Natural killer cell (primary cell): ENCODE measurements at regions not wholly inside any gene's neighbourhood (a gene's known extent, or its start where the extent isn't known, plus 50 kb on each side); places are given as distances from the start of the nearest gene placed in this dataset.

Source experiments
- ATAC-seq, 3 donors: fragments of 150-1000 bp in 2 of 3; fragments of 200-7000 bp in 1 of 3; cut with Tn5 transposase; 1 replicate in 1 of 3; 2 replicates in 2 of 3; pipeline ENCODE4 v1.10.0; 2021; ENCODE audit warnings: mild to moderate bottlenecking in 2 of 3, moderate library complexity in 2 of 3
- DNase-seq, 2 donors: peaks; one replicate each; pipeline versions ENCODE4 v3.0.0 to v3.0.0-alpha.2; 2013 to 2021; ENCODE audit warnings: mixed read lengths in 1 of 2
- H3K27ac ChIP-seq: one replicate; pipeline ENCODE4 v1.5.1; 2013; ENCODE audit warnings: mild to moderate bottlenecking, low read length
- H3K27me3 ChIP-seq: one replicate; pipeline ENCODE4 v1.6.1; 2013; ENCODE audit warnings: low read length; ENCODE audit not compliant: control insufficient read depth, insufficient read depth
- H3K36me3 ChIP-seq: one replicate; pipeline ENCODE4 v1.6.1; 2013; ENCODE audit warnings: low read length; ENCODE audit not compliant: control insufficient read depth, insufficient read depth
- H3K4me1 ChIP-seq: one replicate; pipeline ENCODE4 v1.6.1; 2013; ENCODE audit warnings: low read length; ENCODE audit not compliant: control insufficient read depth, insufficient read depth
- H3K4me3 ChIP-seq: one replicate; pipeline ENCODE4 v1.5.1; 2013; ENCODE audit warnings: low read length
- H3K9me3 ChIP-seq: one replicate; pipeline ENCODE4 v1.6.1; 2013; ENCODE audit warnings: low read length; ENCODE audit not compliant: control insufficient read depth, insufficient read depth
- H3K27ac Mint-ChIP-seq, 2 donors: one replicate each; pipeline ENCODE4 v1.8.0; 2022; ENCODE audit warnings: mild to moderate bottlenecking in 2 of 2, mixed read lengths in 2 of 2, moderate library complexity in 1 of 2
- H3K27me3 Mint-ChIP-seq, 2 donors: one replicate each; pipeline ENCODE4 v1.8.0; 2022; ENCODE audit warnings: low read depth in 2 of 2, mixed read lengths in 2 of 2
- H3K36me3 Mint-ChIP-seq: one replicate; pipeline ENCODE4 v1.8.0; 2022; ENCODE audit warnings: mixed read lengths
- H3K4me1 Mint-ChIP-seq, 2 donors: one replicate each; pipeline ENCODE4 v1.8.0; 2022; ENCODE audit warnings: mixed read lengths in 2 of 2
- H3K4me3 Mint-ChIP-seq: one replicate; pipeline ENCODE4 v1.8.0; 2022; ENCODE audit warnings: mild to moderate bottlenecking, moderate library complexity, mixed read lengths
- H3K9me3 Mint-ChIP-seq, 2 donors: one replicate each; pipeline ENCODE4 v1.8.0; 2022; ENCODE audit warnings: mixed read lengths in 2 of 2
- WGBS: methylation state at CpG from one replicate; pipeline ENCODE4 v1.1.7; 2013; ENCODE audit warnings: missing lambda C conversion rate; ENCODE audit not compliant: insufficient coverage; 5-methylcytosine and 5-hydroxymethylcytosine counted together
- intact Hi-C: fragments of 100-400 bp; cut with micrococcal nuclease; formaldehyde crosslinking; loops from one replicate; pipeline ENCODE4 v1.14.2; 2022
- TF ChIP-seq, protein P1 (sequence below): fragments of 200-600 bp; IDR thresholded peaks from one replicate; pipeline ENCODE4 v1.8.0; 2022; ENCODE audit warnings: antibody characterized with exemption

DNA sequence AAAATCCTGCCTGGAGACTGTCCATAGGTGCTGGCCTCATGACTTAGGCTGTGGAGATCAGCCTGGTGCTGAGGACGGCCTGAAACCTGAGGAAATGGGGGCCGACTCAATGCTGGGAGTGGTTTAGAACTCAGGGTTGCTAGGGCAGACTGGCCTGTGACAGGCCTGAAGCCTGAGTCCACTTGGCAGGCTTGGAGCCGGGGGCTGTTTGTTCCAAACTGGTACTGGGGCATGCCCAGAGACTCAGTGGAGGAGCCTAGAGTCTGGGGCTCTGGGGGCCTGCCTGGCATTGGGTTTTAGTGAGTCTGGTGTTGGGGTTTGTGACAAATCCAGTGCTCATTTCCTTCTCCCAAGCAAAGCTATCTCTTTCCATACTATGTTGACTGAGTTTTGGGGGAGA lies 489.7 kb upstream of the CNKSR2 start:
- intact Hi-C loops = no loop called here
- H3K36me3 Mint-ChIP-seq = no peaks in the 10 kb centered on the region
- WGBS = 83% methylated on average over 3 of the region's 3 CpGs

DNA sequence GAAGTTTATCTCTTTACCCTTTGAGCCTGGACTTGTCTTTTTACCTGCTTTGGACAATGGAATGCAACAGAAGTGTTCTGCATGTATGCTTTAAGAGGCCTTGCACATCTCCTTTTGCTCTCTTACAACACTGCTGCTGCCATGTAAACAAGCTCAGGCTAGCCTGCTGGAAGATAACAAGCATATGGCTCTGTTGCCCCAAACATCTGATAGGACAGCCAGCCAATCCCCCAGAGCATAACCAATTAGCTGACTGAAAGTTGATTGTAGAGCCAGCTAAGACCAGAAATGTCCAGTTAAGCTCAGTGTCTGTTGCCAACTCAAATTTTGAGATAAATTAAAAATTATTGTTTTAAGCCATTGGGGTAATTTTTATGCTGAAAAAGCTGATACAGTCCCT lies 510.6 kb upstream of the CNKSR2 start:
- no peak for ATAC-seq
- TF ChIP-seq, protein P1, sequence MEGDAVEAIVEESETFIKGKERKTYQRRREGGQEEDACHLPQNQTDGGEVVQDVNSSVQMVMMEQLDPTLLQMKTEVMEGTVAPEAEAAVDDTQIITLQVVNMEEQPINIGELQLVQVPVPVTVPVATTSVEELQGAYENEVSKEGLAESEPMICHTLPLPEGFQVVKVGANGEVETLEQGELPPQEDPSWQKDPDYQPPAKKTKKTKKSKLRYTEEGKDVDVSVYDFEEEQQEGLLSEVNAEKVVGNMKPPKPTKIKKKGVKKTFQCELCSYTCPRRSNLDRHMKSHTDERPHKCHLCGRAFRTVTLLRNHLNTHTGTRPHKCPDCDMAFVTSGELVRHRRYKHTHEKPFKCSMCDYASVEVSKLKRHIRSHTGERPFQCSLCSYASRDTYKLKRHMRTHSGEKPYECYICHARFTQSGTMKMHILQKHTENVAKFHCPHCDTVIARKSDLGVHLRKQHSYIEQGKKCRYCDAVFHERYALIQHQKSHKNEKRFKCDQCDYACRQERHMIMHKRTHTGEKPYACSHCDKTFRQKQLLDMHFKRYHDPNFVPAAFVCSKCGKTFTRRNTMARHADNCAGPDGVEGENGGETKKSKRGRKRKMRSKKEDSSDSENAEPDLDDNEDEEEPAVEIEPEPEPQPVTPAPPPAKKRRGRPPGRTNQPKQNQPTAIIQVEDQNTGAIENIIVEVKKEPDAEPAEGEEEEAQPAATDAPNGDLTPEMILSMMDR = no peak
- Mint-ChIP-seq H3K27me3 (no peaks in the 10 kb centered on the region), H3K4me1 (no peaks in the 10 kb centered on the region), H3K36me3 (no peaks in the 10 kb centered on the region), H3K27ac (no peak overlapping the region), H3K9me3 (peaks cover 3 to 7% of the 10 kb centered on the region in 2 donors), H3K4me3 (no peak overlapping the region)
- Histone ChIP-seq H3K27me3 (no peaks in the 10 kb centered on the region), H3K27ac (no peak overlapping the region), H3K9me3 (no peaks in the 10 kb centered on the region), H3K4me1 (no peaks in the 10 kb centered on the region), H3K4me3 (no peak overlapping the region), H3K36me3 (no peaks in the 10 kb centered on the region)
- DNase-seq = no peak
- intact Hi-C loops = no loop called here

More for the DNA sequence above, 489.7 kb upstream of the CNKSR2 start:
- H3K9me3 ChIP-seq = no peaks in the 10 kb centered on the region
- no peaks in the 10 kb centered on the region for H3K4me1 ChIP-seq
- no peak overlapping the region for H3K27ac ChIP-seq
- TF ChIP-seq, protein P1 = no peak
- Mint-ChIP-seq H3K4me1 (no peaks in the 10 kb centered on the region), H3K27ac (no peak overlapping the region), H3K4me3 (no peak overlapping the region), H3K27me3 (no peaks in the 10 kb centered on the region), H3K9me3 (peaks cover 5% of the 10 kb centered on the region in 2 donors)
- H3K4me3 ChIP-seq = no peak overlapping the region
- H3K27me3 ChIP-seq = no peaks in the 10 kb centered on the region
- H3K36me3 ChIP-seq = no peaks in the 10 kb centered on the region
- DNase-seq (no peak), ATAC-seq (no peak)

DNA sequence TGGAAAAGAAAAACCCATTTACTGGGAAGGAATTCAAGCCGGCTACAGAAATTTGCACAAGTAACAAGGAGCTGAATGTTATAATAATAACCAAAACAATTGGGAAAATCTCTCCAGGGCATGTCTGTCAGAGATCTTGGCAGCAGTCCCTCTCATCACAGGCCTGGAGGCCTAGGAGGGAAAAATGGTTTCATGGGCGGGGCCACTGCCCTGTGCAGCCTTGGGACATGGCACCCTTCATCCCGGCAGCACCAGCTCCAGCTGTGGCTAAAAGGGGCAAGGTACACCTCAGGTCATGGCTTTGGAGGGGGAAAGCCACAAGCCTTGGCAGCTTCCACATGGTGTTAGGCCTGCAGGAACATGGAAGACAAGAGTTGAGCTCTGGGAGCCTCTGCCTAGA lies 513.1 kb upstream of the CNKSR2 start:
- Mint-ChIP-seq H3K9me3 (peaks cover 3 to 7% of the 10 kb centered on the region in 2 donors), H3K27me3 (no peaks in the 10 kb centered on the region), H3K27ac (no peak overlapping the region), H3K36me3 (no peaks in the 10 kb centered on the region), H3K4me1 (no peaks in the 10 kb centered on the region), H3K4me3 (no peak overlapping the region)
- no peak overlapping the region for H3K27ac ChIP-seq
- ATAC-seq = no peak
- DNase-seq = no peak
- 76% methylated on average over 2 of the region's 3 CpGs for WGBS
- intact Hi-C loops = no loop called here
- no peak overlapping the region for H3K4me3 ChIP-seq
- H3K36me3 ChIP-seq = no peaks in the 10 kb centered on the region
- TF ChIP-seq, protein P1 = no peak
- no peaks in the 10 kb centered on the region for H3K4me1 ChIP-seq
- H3K27me3 ChIP-seq = no peaks in the 10 kb centered on the region
- H3K9me3 ChIP-seq = no peaks in the 10 kb centered on the region

- TF ChIP-seq, protein P1 = no peak
- Mint-ChIP-seq H3K4me3 (no peak overlapping the region), H3K9me3 (peaks cover 5% of the 10 kb centered on the region in 2 donors), H3K36me3 (no peaks in the 10 kb centered on the region), H3K27ac (no peak overlapping the region), H3K4me1 (no peaks in the 10 kb centered on the region), H3K27me3 (no peaks in the 10 kb centered on the region)
- no peak for ATAC-seq
- H3K4me3 ChIP-seq = no peak overlapping the region
- no peaks in the 10 kb centered on the region for H3K36me3 ChIP-seq
- intact Hi-C loops = no loop called here
- H3K9me3 ChIP-seq = no peaks in the 10 kb centered on the region
- WGBS = 65% methylated on average over 3 of the region's 3 CpGs
- no peak for DNase-seq
- H3K27me3 ChIP-seq = no peaks in the 10 kb centered on the region
- H3K4me1 ChIP-seq = no peaks in the 10 kb centered on the region
- no peak overlapping the region for H3K27ac ChIP-seq
Observed at GRCh38 chrX:20857746-20858145, 516.5 kb upstream of the CNKSR2 start.
